ENCODE measurements at regions not wholly inside any gene's neighbourhood (a gene's known extent, or its start where the extent isn't known, plus 50 kb on each side); places are given as distances from the start of the nearest gene placed in this dataset.

GRCh38 chrX:65035446-65035770 lies 59.2 kb upstream of the ZC4H2 start:
- TF ChIP-seq CTCF (IDR thresholded peaks at IDR 0.05; ENCODE audit: control insufficient read depth, insufficient read depth, low read depth, low read length, missing control alignments) = no peak

GRCh38 chrX:65034668-65035445 lies 58.6 kb upstream of the ZC4H2 start, which contains the start of gene ZC3H12B:
TSS of gene ZC3H12B (plus strand) at chrX:65034826.
- peak within 1 kb of the TSS; percentile 66 for H3K4me3 ChIP-seq (ENCODE audit: control insufficient read depth, low read depth, low read length)
- TF ChIP-seq CTCF (IDR thresholded peaks at IDR 0.05; ENCODE audit: control insufficient read depth, insufficient read depth, low read depth, low read length, missing control alignments) = peak; percentile 53
- DNase-seq (ENCODE audit: low read depth) = peak; percentile 27

More at GRCh38 chrX:65035446-65035770, 59.2 kb upstream of the ZC4H2 start:
- no peak for DNase-seq (ENCODE audit: low read depth)
- H3K4me3 ChIP-seq (ENCODE audit: control insufficient read depth, low read depth, low read length) = peak overlapping the region; percentile 66

GRCh38 chrX:65034292-65034667 lies 58.0 kb upstream of the ZC4H2 start:
- DNase-seq (ENCODE audit: low read depth) = no peak
- TF ChIP-seq CTCF (IDR thresholded peaks at IDR 0.05; ENCODE audit: control insufficient read depth, insufficient read depth, low read depth, low read length, missing control alignments) = no peak
- H3K4me3 ChIP-seq (ENCODE audit: control insufficient read depth, low read depth, low read length) = peak overlapping the region; percentile 66

Data from AG09309 (cell line).